Testis (tissue), 2 donors: ENCODE measurements at regions not wholly inside any gene's neighbourhood (a gene's known extent, or its start where the extent isn't known, plus 50 kb on each side); places are given as distances from the start of the nearest gene placed in this dataset.

Source experiments
- CTCF ChIP-seq, 3 experiments: fragments of 450-650 bp in 2 of 3; fragments of 200-600 bp in 1 of 3; sonication (generic) in 1 of 3; IDR thresholded peaks; one replicate each; pipeline ENCODE4 v1.5.1; 2016 to 2019; ENCODE audit warnings: antibody characterized with exemption in 3 of 3, mild to moderate bottlenecking in 2 of 3, moderate library complexity in 1 of 3
- POLR2A ChIP-seq: fragments of 450-650 bp; IDR thresholded peaks from one replicate; pipeline ENCODE4 v1.6.1; 2017; ENCODE audit warnings: antibody characterized with exemption, mild to moderate bottlenecking, moderate library complexity

- no peak for TF ChIP-seq CTCF (IDR thresholded peaks at IDR 0.05)
- TF ChIP-seq POLR2A = no peak
Measured at GRCh38 chr17:71578446-71578845, 542.4 kb upstream of the SOX9 start.
